ENCODE measurements at regions not wholly inside any gene's neighbourhood (a gene's known extent, or its start where the extent isn't known, plus 50 kb on each side); places are given as distances from the start of the nearest gene placed in this dataset.

DNA sequence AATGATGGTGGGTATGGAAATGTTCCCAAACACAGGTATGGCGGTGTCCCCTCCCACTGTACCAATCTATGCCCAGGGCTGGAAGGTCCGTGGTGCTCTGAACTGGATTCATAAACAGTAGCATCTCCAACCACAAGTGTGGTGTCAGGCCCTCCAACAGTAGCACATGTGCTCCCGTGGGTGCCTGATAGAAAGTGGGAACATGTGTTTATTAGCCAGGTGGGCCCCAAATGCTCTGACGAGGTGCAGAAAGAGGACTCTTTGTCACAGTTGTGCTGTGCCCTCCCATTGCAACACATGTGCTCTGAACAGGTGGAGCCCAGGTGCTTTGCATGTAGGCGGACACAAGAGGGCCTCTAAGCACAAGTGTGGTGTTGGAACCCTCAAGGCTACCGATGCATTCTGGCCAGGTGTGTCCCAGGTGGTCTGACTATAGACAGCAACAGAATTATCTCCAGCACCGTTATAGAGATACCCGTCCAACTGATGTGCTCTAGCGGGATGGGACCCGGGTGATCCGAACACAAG, 75.4 kb upstream of the ZNF30 start:
- H3K4me3 ChIP-seq (ENCODE audit: low read depth, low read length): no peak overlapping the region
- H3K27ac ChIP-seq: no peak overlapping the region
- DNase-seq: no peak
- in situ Hi-C loops (cut with HindIII; ENCODE audit: low pct_ligation_motif_present, low sequenced_read_pairs): no loop called here
- H3K36me3 ChIP-seq (replicated peaks): no peaks in the 10 kb centered on the region
- TF ChIP-seq, protein P1, sequence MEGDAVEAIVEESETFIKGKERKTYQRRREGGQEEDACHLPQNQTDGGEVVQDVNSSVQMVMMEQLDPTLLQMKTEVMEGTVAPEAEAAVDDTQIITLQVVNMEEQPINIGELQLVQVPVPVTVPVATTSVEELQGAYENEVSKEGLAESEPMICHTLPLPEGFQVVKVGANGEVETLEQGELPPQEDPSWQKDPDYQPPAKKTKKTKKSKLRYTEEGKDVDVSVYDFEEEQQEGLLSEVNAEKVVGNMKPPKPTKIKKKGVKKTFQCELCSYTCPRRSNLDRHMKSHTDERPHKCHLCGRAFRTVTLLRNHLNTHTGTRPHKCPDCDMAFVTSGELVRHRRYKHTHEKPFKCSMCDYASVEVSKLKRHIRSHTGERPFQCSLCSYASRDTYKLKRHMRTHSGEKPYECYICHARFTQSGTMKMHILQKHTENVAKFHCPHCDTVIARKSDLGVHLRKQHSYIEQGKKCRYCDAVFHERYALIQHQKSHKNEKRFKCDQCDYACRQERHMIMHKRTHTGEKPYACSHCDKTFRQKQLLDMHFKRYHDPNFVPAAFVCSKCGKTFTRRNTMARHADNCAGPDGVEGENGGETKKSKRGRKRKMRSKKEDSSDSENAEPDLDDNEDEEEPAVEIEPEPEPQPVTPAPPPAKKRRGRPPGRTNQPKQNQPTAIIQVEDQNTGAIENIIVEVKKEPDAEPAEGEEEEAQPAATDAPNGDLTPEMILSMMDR (IDR thresholded peaks at IDR 0.05; ENCODE audit: low read depth, low read length, missing control alignments): no peak
- no peaks in the 10 kb centered on the region for H3K27me3 ChIP-seq (replicated peaks)

DNA sequence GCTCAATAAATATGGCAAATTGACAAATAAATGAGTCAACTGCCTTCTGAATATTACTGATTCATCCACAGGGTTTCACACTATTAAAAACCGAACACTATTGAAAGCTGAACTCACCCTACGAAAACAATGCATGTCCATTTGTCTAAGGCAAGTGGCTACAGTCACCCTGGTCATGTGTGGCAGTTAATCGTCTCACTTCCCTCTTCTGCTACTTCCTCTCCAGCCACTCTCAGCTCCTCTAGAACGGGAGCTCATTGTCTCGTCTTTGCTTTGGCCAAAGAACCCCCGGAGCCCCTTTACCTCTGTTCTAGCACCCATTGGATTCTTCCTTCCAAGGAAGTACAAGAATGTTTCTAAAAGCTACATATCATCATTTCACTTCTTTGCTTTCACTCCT, 74.4 kb upstream of the ZNF599 start:
- no peaks in the 10 kb centered on the region for H3K27me3 ChIP-seq (replicated peaks)
- H3K27ac ChIP-seq: no peak overlapping the region
- in situ Hi-C loops (cut with HindIII; ENCODE audit: low pct_ligation_motif_present, low sequenced_read_pairs): no loop called here
- TF ChIP-seq, protein P1 (IDR thresholded peaks at IDR 0.05; ENCODE audit: low read depth, low read length, missing control alignments): no peak
- DNase-seq: no peak
- no peaks in the 10 kb centered on the region for H3K36me3 ChIP-seq (replicated peaks)
- H3K4me3 ChIP-seq (ENCODE audit: low read depth, low read length): no peak overlapping the region

DNA sequence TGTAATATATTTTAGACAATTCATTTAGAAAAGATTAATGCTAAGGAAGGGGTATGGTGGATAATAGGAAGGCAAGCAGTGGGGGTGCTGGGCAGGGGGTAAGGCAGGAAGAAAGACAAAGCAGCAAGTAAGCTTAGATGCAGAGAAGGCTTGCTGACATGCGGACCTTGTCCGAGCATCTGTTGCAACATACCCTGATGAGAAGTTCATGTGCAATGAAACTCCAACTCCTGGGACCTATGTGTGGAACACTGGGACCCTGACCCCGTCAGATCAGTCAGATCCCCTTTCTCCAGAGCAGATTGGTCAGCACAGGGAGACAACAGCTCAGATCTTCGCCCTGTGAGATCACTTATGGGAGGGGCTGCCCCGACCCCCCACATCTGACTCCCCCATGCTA, 71.3 kb upstream of the ZNF599 start:
- TF ChIP-seq, protein P1 (IDR thresholded peaks at IDR 0.05; ENCODE audit: low read depth, low read length, missing control alignments): no peak
- no peak for DNase-seq
- Histone ChIP-seq H3K36me3 (replicated peaks) (no peaks in the 10 kb centered on the region), H3K27ac (no peak overlapping the region), H3K27me3 (replicated peaks) (no peaks in the 10 kb centered on the region), H3K4me3 (ENCODE audit: low read depth, low read length) (no peak overlapping the region)
- in situ Hi-C loops (cut with HindIII; ENCODE audit: low pct_ligation_motif_present, low sequenced_read_pairs): no loop called here

DNA sequence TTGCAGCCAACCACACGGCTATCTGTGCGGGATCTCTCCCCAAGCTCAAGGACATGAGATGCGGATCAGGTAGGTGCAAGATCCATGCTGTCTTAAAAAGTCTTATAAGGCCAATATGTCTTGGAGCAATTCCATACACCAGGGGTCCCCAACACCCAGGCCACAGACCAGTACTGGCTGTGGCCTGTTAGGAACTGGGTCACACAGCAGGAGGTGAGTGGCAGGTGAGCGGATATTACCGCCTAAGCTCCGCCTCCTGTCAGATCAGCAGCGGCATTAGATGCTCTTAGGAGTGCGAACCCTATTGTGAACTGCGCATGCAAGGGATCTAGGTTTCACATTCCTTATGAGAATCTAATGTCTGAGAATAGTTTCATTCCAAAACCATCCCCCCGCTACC, 68.8 kb upstream of the ZNF599 start:
- Histone ChIP-seq H3K36me3 (replicated peaks) (no peaks in the 10 kb centered on the region), H3K4me3 (ENCODE audit: low read depth, low read length) (no peak overlapping the region), H3K27ac (no peak overlapping the region), H3K27me3 (replicated peaks) (no peaks in the 10 kb centered on the region)
- in situ Hi-C loops (cut with HindIII; ENCODE audit: low pct_ligation_motif_present, low sequenced_read_pairs): no loop called here
- DNase-seq: no peak
- TF ChIP-seq, protein P1 (IDR thresholded peaks at IDR 0.05; ENCODE audit: low read depth, low read length, missing control alignments): no peak

DNA sequence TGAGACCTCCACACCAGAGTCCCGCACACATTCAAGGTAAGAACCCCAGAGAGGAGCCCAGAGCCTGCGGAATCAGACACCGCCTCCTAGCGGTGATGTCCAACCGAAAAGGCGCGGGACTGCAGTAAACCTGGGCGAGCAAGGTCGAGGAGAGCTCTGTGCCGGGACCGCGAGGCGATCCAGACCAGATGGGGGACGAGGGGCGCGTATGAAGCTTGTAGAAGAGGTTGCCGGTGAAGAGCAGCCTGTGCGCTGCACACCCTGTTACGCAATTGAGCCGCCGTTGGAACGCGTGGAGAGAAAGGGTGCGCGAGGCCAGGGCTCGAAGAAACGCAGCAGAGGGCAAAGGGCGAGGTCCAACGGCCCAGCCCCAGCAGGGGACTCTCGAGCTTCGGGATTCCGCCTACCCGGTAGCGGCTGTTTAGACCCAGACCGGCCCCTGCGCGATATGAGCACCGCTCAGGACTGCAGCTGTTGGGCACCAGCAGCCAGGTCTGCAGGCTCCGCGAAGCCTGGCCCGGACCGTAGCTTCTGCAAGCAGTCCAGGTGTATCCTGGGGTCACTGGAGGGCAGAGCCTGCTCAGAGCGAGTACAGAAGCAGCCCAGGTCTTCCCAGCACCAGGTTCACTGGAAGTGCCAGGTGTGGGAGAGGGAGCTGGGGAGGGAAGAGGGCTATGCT, 65.9 kb upstream of the ZNF599 start:
- Histone ChIP-seq H3K27me3 (replicated peaks) (no peaks in the 10 kb centered on the region), H3K36me3 (replicated peaks) (no peaks in the 10 kb centered on the region), H3K4me3 (ENCODE audit: low read depth, low read length) (no peak overlapping the region), H3K27ac (no peak overlapping the region)
- no peak for DNase-seq
- in situ Hi-C loops (cut with HindIII; ENCODE audit: low pct_ligation_motif_present, low sequenced_read_pairs): no loop called here
- TF ChIP-seq, protein P1 (IDR thresholded peaks at IDR 0.05; ENCODE audit: low read depth, low read length, missing control alignments): peak; percentile 53

DNA sequence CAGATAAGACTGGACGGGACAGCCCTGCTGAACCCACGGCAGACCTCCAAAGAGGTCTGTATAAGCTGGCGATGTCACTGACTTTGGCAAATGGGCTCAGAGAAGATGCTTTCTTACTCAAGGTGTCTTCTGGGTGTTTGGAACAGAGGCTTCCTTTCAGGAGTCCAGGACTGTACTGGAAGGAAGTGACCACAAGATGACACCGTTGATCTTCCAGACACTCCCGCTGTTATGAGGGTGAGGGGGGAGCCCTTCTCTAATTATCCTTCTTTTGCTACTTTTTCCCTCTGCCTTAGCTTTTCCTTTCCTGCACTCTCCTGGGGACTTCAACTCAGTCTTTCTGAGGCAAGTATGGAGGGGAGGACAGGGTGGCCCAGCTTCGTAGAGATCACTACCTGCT, 65.2 kb upstream of the ZNF599 start:
- no peaks in the 10 kb centered on the region for H3K27me3 ChIP-seq (replicated peaks)
- H3K36me3 ChIP-seq (replicated peaks): no peaks in the 10 kb centered on the region
- H3K4me3 ChIP-seq (ENCODE audit: low read depth, low read length): no peak overlapping the region
- no peak for DNase-seq
- no peak overlapping the region for H3K27ac ChIP-seq
- TF ChIP-seq, protein P1 (IDR thresholded peaks at IDR 0.05; ENCODE audit: low read depth, low read length, missing control alignments): no peak
- in situ Hi-C loops (cut with HindIII; ENCODE audit: low pct_ligation_motif_present, low sequenced_read_pairs): no loop called here

Data from brain microvascular endothelial cell (primary cell).